Activated CD8-positive, alpha-beta T cell treated with anti-CD3 and anti-CD28 coated beads for 36 hours (primary cell): ENCODE measurements at regions not wholly inside any gene's neighbourhood (a gene's known extent, or its start where the extent isn't known, plus 50 kb on each side); places are given as distances from the start of the nearest gene placed in this dataset.

ENCODE experiments used
- ATAC-seq: fragments of 200-7000 bp; cut with Tn5 transposase; one replicate; pipeline ENCODE4 v1.10.0; 2021; ENCODE audit warnings: mild to moderate bottlenecking, moderate library complexity
- CTCF ChIA-PET: fragments of 350-600 bp; sonication (Branson Sonifier 250); formaldehyde crosslinking; loops from one replicate; lab custom pipeline; 2021; ENCODE audit warnings: antibody characterized with exemption; lab: Charles Lee
- POLR2A ChIA-PET: fragments of 350-600 bp; sonication (Branson Sonifier 250); formaldehyde crosslinking; loops from one replicate; lab custom pipeline; 2021; ENCODE audit warnings: antibody characterized with exemption; lab: Charles Lee
- DNase-seq: peaks from one replicate; pipeline ENCODE4 v3.0.0-alpha.2; 2020
- H3K27ac Mint-ChIP-seq: one replicate; pipeline ENCODE4 v1.8.0; 2021; ENCODE audit warnings: mild to moderate bottlenecking, mixed read lengths
- H3K27me3 Mint-ChIP-seq: one replicate; pipeline ENCODE4 v1.8.0; 2021; ENCODE audit warnings: mixed read lengths
- H3K36me3 Mint-ChIP-seq: one replicate; pipeline ENCODE4 v1.8.0; 2021; ENCODE audit warnings: low read depth, mixed read lengths
- H3K4me1 Mint-ChIP-seq: one replicate; pipeline ENCODE4 v1.8.0; 2021; ENCODE audit warnings: low read depth, mixed read lengths
- H3K4me3 Mint-ChIP-seq: one replicate; pipeline ENCODE4 v1.8.0; 2021; ENCODE audit warnings: mild to moderate bottlenecking, moderate library complexity, mixed read lengths
- H3K9me3 Mint-ChIP-seq: one replicate; pipeline ENCODE4 v1.8.0; 2021; ENCODE audit warnings: mixed read lengths
- intact Hi-C: fragments of 100-400 bp; cut with micrococcal nuclease; formaldehyde crosslinking; loops from one replicate; pipeline ENCODE4 v1.10.0; 2022
- TF ChIP-seq, protein P1 (sequence below): fragments of 200-600 bp; IDR thresholded peaks from one replicate; pipeline ENCODE4 v1.8.0; 2022; ENCODE audit warnings: antibody characterized with exemption, mild to moderate bottlenecking

DNA sequence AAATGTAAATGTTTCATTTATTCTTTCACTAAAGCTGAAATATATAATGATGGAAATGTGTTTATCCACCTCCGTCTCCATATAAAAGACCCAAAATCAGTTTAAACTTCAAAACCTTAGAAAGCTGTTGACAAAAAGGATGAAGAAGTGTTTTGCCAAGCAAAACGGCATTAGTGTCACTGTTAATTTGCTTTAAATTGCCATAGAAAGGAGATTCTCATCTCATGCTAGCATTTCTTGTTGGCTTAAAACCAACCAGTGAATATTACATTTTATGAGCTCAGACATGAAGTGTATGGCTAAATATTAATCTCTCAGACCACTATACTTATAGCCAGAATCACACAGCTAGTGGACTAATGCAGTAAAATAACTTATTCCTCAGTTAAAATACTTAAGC, 398.8 kb downstream of the KIF2B start:
- ChIA-PET POLR2A (no interaction called here), CTCF (no interaction called here)
- intact Hi-C loops: no loop called here
- H3K4me1 Mint-ChIP-seq: no peaks in the 10 kb centered on the region
- H3K36me3 Mint-ChIP-seq: no peaks in the 10 kb centered on the region
- no peak overlapping the region for H3K4me3 Mint-ChIP-seq
- TF ChIP-seq, protein P1, sequence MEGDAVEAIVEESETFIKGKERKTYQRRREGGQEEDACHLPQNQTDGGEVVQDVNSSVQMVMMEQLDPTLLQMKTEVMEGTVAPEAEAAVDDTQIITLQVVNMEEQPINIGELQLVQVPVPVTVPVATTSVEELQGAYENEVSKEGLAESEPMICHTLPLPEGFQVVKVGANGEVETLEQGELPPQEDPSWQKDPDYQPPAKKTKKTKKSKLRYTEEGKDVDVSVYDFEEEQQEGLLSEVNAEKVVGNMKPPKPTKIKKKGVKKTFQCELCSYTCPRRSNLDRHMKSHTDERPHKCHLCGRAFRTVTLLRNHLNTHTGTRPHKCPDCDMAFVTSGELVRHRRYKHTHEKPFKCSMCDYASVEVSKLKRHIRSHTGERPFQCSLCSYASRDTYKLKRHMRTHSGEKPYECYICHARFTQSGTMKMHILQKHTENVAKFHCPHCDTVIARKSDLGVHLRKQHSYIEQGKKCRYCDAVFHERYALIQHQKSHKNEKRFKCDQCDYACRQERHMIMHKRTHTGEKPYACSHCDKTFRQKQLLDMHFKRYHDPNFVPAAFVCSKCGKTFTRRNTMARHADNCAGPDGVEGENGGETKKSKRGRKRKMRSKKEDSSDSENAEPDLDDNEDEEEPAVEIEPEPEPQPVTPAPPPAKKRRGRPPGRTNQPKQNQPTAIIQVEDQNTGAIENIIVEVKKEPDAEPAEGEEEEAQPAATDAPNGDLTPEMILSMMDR: no peak
- DNase-seq (no peak), ATAC-seq (no peak)
- H3K27me3 Mint-ChIP-seq: no peaks in the 10 kb centered on the region
- peaks cover 5% of the 10 kb centered on the region for H3K9me3 Mint-ChIP-seq
- no peak overlapping the region for H3K27ac Mint-ChIP-seq

DNA sequence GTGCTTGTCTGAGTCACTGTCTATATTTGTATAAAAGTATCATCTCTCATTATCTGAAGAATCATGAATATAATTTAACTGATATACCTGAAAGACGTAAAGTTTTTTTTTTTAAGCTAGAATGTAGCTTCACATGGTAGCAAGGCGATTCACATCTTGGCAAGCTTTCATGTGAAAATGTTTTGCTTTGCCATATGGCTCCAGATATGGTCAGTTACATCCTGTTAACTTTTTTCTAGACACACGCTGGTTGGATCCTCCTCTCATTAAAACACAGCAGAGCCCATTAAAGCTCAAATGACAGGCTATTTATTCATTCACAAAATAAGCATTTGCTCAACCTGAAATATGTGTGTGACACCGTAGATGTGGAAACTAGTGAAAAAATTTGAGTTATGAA, 412.8 kb downstream of the KIF2B start:
- POLR2A ChIA-PET: no interaction called here
- H3K36me3 Mint-ChIP-seq: no peaks in the 10 kb centered on the region
- no peak for ATAC-seq

DNA sequence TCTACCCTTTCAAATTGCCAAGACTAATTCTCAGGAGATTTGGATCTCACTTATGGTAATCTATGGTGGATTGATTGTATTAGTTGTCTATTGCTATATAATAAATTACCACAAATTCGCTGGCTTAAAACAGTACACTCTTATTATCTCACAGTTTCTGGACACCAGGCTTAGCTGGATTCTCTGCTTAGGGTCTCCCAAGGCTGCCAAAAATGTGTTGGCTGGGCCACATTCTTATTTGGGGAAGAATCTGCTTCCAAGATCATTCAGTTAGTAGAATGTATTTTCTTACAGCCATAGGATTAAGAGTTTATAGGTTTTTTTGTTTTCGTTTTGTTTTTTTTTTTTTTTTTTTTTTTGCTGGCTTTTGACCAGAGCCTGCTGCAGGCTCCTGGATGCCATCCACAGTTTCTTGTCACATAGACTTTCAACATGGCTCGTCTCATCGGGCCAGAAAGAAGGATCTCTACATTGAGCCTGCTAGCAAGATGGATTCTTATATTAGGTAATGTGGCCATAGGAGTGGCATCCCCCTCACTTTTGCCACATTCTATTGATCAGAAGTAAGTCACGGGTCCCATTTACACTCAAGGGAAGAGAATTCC, 415.3 kb downstream of the KIF2B start:
- Mint-ChIP-seq H3K27me3 (no peaks in the 10 kb centered on the region), H3K9me3 (peaks cover 4% of the 10 kb centered on the region), H3K36me3 (no peaks in the 10 kb centered on the region), H3K4me1 (no peaks in the 10 kb centered on the region), H3K4me3 (no peak overlapping the region), H3K27ac (no peak overlapping the region)
- POLR2A ChIA-PET: no interaction called here
- TF ChIP-seq, protein P1: no peak
- no peak for DNase-seq
- CTCF ChIA-PET: no interaction called here
- no peak for ATAC-seq
- intact Hi-C loops: no loop called here

More for the DNA sequence above, 412.8 kb downstream of the KIF2B start:
- peaks cover 2% of the 10 kb centered on the region for H3K9me3 Mint-ChIP-seq
- no peak overlapping the region for H3K4me3 Mint-ChIP-seq
- intact Hi-C loops: no loop called here
- no peaks in the 10 kb centered on the region for H3K27me3 Mint-ChIP-seq
- H3K4me1 Mint-ChIP-seq: no peaks in the 10 kb centered on the region
- DNase-seq: no peak
- TF ChIP-seq, protein P1: no peak
- CTCF ChIA-PET: no interaction called here
- no peak overlapping the region for H3K27ac Mint-ChIP-seq

- H3K9me3 Mint-ChIP-seq: peaks cover 7% of the 10 kb centered on the region
- ATAC-seq (no peak), DNase-seq (no peak)
- H3K36me3 Mint-ChIP-seq: no peaks in the 10 kb centered on the region
- TF ChIP-seq, protein P1: no peak
- H3K4me3 Mint-ChIP-seq: no peak overlapping the region
- no peaks in the 10 kb centered on the region for H3K27me3 Mint-ChIP-seq
- H3K4me1 Mint-ChIP-seq: no peaks in the 10 kb centered on the region
- H3K27ac Mint-ChIP-seq: no peak overlapping the region
- ChIA-PET POLR2A (no interaction called here), CTCF (no interaction called here)
- intact Hi-C loops: no loop called here
Measured at GRCh38 chr17:54239291-54239690, 416.6 kb downstream of the KIF2B start.

DNA sequence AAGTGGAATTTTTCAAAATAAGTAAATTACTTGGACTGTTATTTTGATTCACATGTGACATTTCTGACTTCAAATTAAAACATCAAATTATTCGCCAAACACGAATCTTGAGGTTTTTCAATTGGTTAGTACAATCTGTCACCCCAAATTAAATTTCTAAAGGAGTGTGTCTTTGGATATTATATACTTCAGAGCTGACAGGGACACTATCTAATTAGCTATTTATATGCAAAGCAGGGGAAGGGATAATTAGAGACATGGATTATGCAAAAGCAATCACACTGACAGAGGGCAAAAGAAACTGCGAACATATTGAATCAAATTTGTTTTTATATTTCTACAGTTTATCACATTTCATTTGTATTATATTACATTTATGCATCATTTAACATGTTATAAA, 433.0 kb downstream of the KIF2B start:
- TF ChIP-seq, protein P1: no peak
- H3K9me3 Mint-ChIP-seq: peaks cover 2% of the 10 kb centered on the region
- DNase-seq (no peak), ATAC-seq (no peak)
- intact Hi-C loops: no loop called here
- no peak overlapping the region for H3K4me3 Mint-ChIP-seq
- no peaks in the 10 kb centered on the region for H3K36me3 Mint-ChIP-seq
- CTCF ChIA-PET: no interaction called here
- H3K4me1 Mint-ChIP-seq: no peaks in the 10 kb centered on the region
- no peak overlapping the region for H3K27ac Mint-ChIP-seq
- H3K27me3 Mint-ChIP-seq: no peaks in the 10 kb centered on the region
- POLR2A ChIA-PET: no interaction called here
